ENCODE measurements at regions not wholly inside any gene's neighbourhood (a gene's known extent, or its start where the extent isn't known, plus 50 kb on each side); places are given as distances from the start of the nearest gene placed in this dataset.

GRCh38 chr20:50272030-50272723 is 81.5 kb downstream of the CEBPB start:
- H3K4me3 ChIP-seq (ENCODE audit: low read depth, low read length): no peak overlapping the region
- no peak for TF ChIP-seq CTCF (IDR thresholded peaks at IDR 0.05; ENCODE audit: low read depth, low read length)

DNA sequence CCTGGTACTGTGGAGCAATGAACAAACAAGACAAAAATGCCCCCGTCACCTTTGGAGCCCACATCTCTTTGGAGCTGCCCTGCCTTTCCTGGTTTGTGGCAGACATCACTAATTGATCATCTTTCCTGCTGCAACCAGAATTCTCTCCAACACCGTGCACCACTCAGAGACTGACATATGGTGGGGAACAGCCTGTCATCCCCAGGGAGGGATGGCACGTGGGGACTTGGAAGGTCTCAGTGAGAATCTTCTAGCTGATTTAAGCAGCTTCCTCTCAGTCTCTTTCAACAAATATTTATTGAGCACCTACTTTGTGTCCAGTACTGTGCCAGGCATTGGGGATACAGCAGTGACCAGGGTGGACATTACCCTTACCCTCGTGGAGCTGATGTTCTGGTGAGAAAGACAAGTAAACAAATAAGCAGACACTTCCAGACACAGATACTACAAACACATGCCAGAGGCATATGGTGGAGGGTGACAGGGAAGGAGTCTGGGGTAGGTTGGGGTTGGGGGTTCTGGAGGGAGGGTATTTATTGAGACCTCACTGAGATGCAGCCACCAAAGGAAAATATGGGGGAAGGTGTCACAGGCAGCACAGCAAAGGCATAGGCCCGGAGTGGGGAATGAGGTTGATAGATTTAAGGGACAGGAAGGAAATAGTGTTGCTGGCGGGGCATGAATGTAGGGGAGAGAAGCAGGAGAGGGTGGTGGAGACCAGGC is 82.3 kb downstream of the CEBPB start:
- no peak for TF ChIP-seq CTCF (IDR thresholded peaks at IDR 0.05; ENCODE audit: low read depth, low read length)

GRCh38 chr20:50273601-50274491 is 83.2 kb downstream of the CEBPB start:
- no peak overlapping the region for H3K4me3 ChIP-seq (ENCODE audit: low read depth, low read length)
- no peak for TF ChIP-seq CTCF (IDR thresholded peaks at IDR 0.05; ENCODE audit: low read depth, low read length)

More for the DNA sequence above, 82.3 kb downstream of the CEBPB start:
- H3K4me3 ChIP-seq (ENCODE audit: low read depth, low read length): no peak overlapping the region

DNA sequence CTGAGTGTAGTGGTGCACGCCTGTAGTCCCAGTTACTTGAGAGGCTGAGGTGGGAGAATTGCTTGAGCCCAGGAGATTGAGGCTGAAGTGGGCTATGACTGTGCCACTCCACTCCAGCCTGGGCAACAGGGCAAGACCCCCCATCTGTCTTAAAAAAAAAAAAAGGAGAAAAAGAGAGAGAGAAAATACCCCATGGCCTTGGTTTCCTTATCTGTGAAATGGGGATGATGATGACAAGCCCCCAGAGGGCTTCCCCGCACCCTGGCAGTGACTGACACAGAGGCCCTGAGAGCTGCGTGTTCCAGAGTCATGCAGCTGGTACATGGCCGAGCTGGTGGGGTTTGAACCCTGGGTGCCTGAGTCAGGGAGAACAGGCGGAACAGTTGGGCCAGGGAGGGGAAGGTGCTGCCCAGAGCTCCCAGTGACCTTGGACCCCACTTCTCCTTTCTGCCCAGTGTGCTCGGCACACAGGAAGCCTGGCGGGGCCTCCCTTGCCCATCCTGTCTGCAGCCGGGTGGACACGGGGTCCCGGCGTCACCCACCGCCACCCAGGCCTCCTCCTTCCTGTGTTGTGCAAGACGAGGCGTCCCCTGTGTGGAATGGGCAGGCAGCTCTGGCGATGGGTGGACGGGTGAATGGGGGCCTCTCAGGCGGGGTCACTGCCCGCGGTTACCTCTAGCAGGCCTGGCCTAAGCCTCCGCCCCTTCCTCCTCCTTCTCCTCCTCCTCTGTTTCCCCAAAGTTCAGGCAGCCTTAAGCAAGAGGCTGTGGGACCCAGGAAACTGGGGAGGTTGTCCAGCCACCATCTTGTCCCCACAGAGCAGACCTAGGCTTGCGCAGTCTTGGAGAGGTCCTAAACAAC is 84.2 kb downstream of the CEBPB start:
- H3K4me3 ChIP-seq (ENCODE audit: low read depth, low read length): no peak overlapping the region
- TF ChIP-seq CTCF (IDR thresholded peaks at IDR 0.05; ENCODE audit: low read depth, low read length): no peak

GRCh38 chr20:50276119-50277063 is 85.8 kb downstream of the CEBPB start:
- TF ChIP-seq CTCF (IDR thresholded peaks at IDR 0.05; ENCODE audit: low read depth, low read length): no peak
- H3K4me3 ChIP-seq (ENCODE audit: low read depth, low read length): no peak overlapping the region

DNA sequence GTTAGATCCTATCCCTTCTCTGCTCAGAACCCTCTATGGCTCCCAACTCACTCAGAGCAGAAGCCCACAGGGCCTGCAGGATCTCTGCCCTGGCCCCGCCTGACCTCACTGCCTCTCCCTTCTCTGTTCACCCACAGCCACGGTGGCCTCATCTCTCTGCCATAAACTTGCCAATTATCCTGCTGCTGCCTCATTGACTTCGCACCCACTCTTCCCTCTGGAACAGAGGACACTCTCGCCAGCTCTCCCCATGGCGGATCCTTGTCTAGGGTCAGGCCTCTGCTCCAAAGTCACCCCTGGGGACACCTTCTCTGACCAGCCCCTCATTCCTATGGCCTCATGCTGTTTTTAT is 86.4 kb downstream of the CEBPB start:
- no peak for TF ChIP-seq CTCF (IDR thresholded peaks at IDR 0.05; ENCODE audit: low read depth, low read length)
- no peak overlapping the region for H3K4me3 ChIP-seq (ENCODE audit: low read depth, low read length)

Measured in WI38 (cell line).